ENCODE measurements at regions not wholly inside any gene's neighbourhood (a gene's known extent, or its start where the extent isn't known, plus 50 kb on each side); places are given as distances from the start of the nearest gene placed in this dataset.

DNA sequence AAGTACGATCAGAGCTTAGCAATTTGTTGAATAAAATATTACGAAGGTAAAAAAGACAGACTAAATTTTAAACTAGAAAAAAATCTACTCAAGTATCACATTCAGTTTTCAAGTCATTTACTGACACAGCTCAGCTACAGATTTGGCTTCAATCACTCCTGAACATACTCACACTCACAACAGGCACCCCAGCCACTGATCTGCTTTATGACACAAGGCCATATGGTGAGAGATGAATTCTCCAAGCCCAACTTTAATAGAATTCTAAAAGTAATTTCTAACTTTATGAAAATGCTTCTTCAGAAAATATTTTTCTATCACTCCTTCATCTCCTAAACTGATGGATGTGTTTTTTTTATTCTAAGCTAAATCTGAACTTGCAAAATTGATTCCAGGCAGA lies 337.1 kb downstream of the HHIPL2 start:
- H3K4me1 ChIP-seq (ENCODE audit: insufficient read depth, low read length): no peaks in the 10 kb centered on the region
- no peak overlapping the region for H3K4me3 ChIP-seq (ENCODE audit: insufficient read depth, low read length)
- no peaks in the 10 kb centered on the region for H3K36me3 ChIP-seq (ENCODE audit: insufficient read depth, low read length)
- no peaks in the 10 kb centered on the region for H3K27me3 ChIP-seq (ENCODE audit: insufficient read depth, low read length)
- H3K27ac ChIP-seq (ENCODE audit: low read depth, low read length): no peak overlapping the region
- H4K20me1 ChIP-seq (ENCODE audit: insufficient read depth, low read length): no peaks in the 10 kb centered on the region
- H2AFZ ChIP-seq (ENCODE audit: low read length): no peak overlapping the region
- TF ChIP-seq, protein P1, sequence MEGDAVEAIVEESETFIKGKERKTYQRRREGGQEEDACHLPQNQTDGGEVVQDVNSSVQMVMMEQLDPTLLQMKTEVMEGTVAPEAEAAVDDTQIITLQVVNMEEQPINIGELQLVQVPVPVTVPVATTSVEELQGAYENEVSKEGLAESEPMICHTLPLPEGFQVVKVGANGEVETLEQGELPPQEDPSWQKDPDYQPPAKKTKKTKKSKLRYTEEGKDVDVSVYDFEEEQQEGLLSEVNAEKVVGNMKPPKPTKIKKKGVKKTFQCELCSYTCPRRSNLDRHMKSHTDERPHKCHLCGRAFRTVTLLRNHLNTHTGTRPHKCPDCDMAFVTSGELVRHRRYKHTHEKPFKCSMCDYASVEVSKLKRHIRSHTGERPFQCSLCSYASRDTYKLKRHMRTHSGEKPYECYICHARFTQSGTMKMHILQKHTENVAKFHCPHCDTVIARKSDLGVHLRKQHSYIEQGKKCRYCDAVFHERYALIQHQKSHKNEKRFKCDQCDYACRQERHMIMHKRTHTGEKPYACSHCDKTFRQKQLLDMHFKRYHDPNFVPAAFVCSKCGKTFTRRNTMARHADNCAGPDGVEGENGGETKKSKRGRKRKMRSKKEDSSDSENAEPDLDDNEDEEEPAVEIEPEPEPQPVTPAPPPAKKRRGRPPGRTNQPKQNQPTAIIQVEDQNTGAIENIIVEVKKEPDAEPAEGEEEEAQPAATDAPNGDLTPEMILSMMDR (IDR thresholded peaks at IDR 0.05; ENCODE audit: extremely low read depth, low read depth, low read length): no peak
- H3K9me3 ChIP-seq (ENCODE audit: low read depth, low read length): no peaks in the 10 kb centered on the region
- H3K79me2 ChIP-seq (ENCODE audit: insufficient read depth, low read length): no peaks in the 10 kb centered on the region
- H3K4me2 ChIP-seq (ENCODE audit: insufficient read depth, low read length): no peak overlapping the region
- DNase-seq (ENCODE audit: insufficient read length, low spot score, missing footprints): no peak

DNA sequence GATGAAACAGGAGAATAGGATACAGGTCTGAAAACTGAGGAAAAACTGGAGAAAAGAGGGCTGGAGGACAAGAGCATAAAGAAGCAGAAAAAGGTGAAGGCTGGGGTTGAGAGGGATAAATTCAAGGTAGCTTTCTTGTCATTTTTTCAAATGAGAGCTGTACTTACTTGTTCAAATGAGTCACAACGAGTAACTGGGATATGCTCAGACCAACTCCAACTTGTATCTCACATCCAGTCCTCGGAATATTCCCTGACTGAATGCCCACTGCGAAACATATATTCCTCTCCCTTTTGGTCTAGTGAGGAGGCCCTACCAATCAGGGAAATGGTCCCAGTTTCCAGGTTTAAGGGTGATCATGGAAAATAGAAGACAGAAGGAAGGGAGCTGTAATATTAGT lies 343.4 kb downstream of the HHIPL2 start:
- H3K4me1 ChIP-seq (ENCODE audit: insufficient read depth, low read length): no peaks in the 10 kb centered on the region
- H3K9me3 ChIP-seq (ENCODE audit: low read depth, low read length): no peaks in the 10 kb centered on the region
- H3K79me2 ChIP-seq (ENCODE audit: insufficient read depth, low read length): no peaks in the 10 kb centered on the region
- no peaks in the 10 kb centered on the region for H4K20me1 ChIP-seq (ENCODE audit: insufficient read depth, low read length)
- no peak for DNase-seq (ENCODE audit: insufficient read length, low spot score, missing footprints)
- H3K4me3 ChIP-seq (ENCODE audit: insufficient read depth, low read length): no peak overlapping the region
- H3K4me2 ChIP-seq (ENCODE audit: insufficient read depth, low read length): no peak overlapping the region
- H3K27me3 ChIP-seq (ENCODE audit: insufficient read depth, low read length): no peaks in the 10 kb centered on the region
- no peaks in the 10 kb centered on the region for H3K36me3 ChIP-seq (ENCODE audit: insufficient read depth, low read length)
- TF ChIP-seq, protein P1 (IDR thresholded peaks at IDR 0.05; ENCODE audit: extremely low read depth, low read depth, low read length): no peak
- H2AFZ ChIP-seq (ENCODE audit: low read length): no peak overlapping the region
- H3K27ac ChIP-seq (ENCODE audit: low read depth, low read length): no peak overlapping the region

DNA sequence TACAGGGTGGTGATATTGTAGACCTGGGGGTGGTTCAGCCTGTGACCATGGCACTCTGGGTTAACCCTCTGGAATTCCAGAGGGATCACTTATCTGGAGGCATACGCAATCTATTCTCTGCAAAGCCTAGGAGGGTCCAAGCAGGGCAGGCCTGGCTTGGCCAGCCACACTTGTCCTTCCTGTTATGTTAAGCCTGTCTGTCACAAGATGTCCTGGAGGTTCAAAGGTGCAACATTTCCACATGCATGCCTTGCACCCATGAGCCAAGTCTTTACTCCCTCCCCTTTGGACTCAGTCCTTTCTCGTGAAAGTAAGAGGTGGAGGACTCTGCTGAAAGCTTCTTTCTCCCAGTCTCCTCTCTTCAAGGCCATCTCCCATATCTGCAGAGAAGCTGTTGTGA lies 345.1 kb downstream of the HHIPL2 start:
- DNase-seq (ENCODE audit: insufficient read length, low spot score, missing footprints): no peak
- no peaks in the 10 kb centered on the region for H3K79me2 ChIP-seq (ENCODE audit: insufficient read depth, low read length)

DNA sequence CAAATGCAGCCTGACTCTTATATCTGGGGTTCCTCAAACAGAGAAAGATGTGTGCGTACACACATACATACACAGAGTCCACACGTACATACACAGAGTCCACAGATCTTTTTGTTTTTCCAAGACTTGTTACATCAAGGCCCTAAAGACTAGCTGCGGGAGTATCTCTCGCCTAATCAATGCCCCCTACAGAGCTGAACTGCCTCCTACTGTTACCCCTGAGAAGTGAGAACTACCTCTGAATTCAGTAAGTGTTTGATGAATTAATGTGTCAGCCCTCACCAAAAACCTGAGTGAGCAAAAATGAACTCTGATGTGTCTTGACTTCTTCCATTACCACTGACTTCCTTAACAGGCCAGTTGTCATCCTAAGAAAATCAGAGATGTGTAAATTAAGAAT lies 351.2 kb downstream of the HHIPL2 start:
- Histone ChIP-seq H2AFZ (ENCODE audit: low read length) (no peak overlapping the region), H3K9me3 (ENCODE audit: low read depth, low read length) (no peaks in the 10 kb centered on the region), H3K79me2 (ENCODE audit: insufficient read depth, low read length) (no peaks in the 10 kb centered on the region), H4K20me1 (ENCODE audit: insufficient read depth, low read length) (no peaks in the 10 kb centered on the region), H3K36me3 (ENCODE audit: insufficient read depth, low read length) (no peaks in the 10 kb centered on the region), H3K4me1 (ENCODE audit: insufficient read depth, low read length) (no peaks in the 10 kb centered on the region), H3K4me2 (ENCODE audit: insufficient read depth, low read length) (no peak overlapping the region), H3K4me3 (ENCODE audit: insufficient read depth, low read length) (no peak overlapping the region), H3K27ac (ENCODE audit: low read depth, low read length) (no peak overlapping the region), H3K27me3 (ENCODE audit: insufficient read depth, low read length) (no peaks in the 10 kb centered on the region)
- DNase-seq (ENCODE audit: insufficient read length, low spot score, missing footprints): no peak
- TF ChIP-seq, protein P1 (IDR thresholded peaks at IDR 0.05; ENCODE audit: extremely low read depth, low read depth, low read length): no peak

More for the DNA sequence above, 345.1 kb downstream of the HHIPL2 start:
- TF ChIP-seq, protein P1 (IDR thresholded peaks at IDR 0.05; ENCODE audit: extremely low read depth, low read depth, low read length): no peak
- H4K20me1 ChIP-seq (ENCODE audit: insufficient read depth, low read length): no peaks in the 10 kb centered on the region
- H3K27me3 ChIP-seq (ENCODE audit: insufficient read depth, low read length): no peaks in the 10 kb centered on the region
- no peaks in the 10 kb centered on the region for H3K4me1 ChIP-seq (ENCODE audit: insufficient read depth, low read length)
- no peaks in the 10 kb centered on the region for H3K9me3 ChIP-seq (ENCODE audit: low read depth, low read length)
- H3K4me3 ChIP-seq (ENCODE audit: insufficient read depth, low read length): no peak overlapping the region
- H3K27ac ChIP-seq (ENCODE audit: low read depth, low read length): no peak overlapping the region
- no peaks in the 10 kb centered on the region for H3K36me3 ChIP-seq (ENCODE audit: insufficient read depth, low read length)
- H2AFZ ChIP-seq (ENCODE audit: low read length): no peak overlapping the region
- no peak overlapping the region for H3K4me2 ChIP-seq (ENCODE audit: insufficient read depth, low read length)
